K562 (cell line): ENCODE measurements at regions not wholly inside any gene's neighbourhood (a gene's known extent, or its start where the extent isn't known, plus 50 kb on each side); places are given as distances from the start of the nearest gene placed in this dataset.
A peak's percentile ranks its signal among the peaks of the same experiment; 100 is the strongest.

Experiments used
- ATAC-seq: fragments of 200-7000 bp; cut with Tn5 transposase; 3 replicates; pipeline ENCODE4 v1.9.1; 2020; ENCODE audit warnings: moderate library complexity
- BruUV-seq: library from RNA; stranded (reverse); fragments of 400-500 nt; replicated peaks from 2 replicates; lab custom pipeline; 2021; lab: Mats Ljungman, UMichigan
- CTCF ChIA-PET: fragments of 300-600 bp; formaldehyde crosslinking; extraction: SDS; loops from one replicate; lab custom pipeline; 2021; ENCODE audit warnings: low intra/inter-chr PET ratio; lab: Yijun Ruan, JAX
- POLR2A ChIA-PET: fragments of 300-600, 350-650 bp; sonication (Branson Sonifier 250); formaldehyde crosslinking; extraction: SDS; loops from one replicate; lab custom pipeline; 2021; ENCODE audit warnings: antibody characterized with exemption, inconsistent platforms; lab: Yijun Ruan, JAX
- DNase-seq, 4 experiments: peaks; one replicate each; pipeline versions ENCODE4 v3.0.0 to v3.0.0-alpha.2; 2011 to 2018; ENCODE audit warnings: low spot score in 3 of 4, mixed read lengths in 3 of 4; ENCODE audit errors: extremely low read depth in 1 of 4
- FAIRE-seq: peaks from 2 replicates; lab custom pipeline; 2011; peaks lifted over from hg19 to GRCh38; lab: Jason Lieb, UNC
- H2AFZ ChIP-seq: 2 replicates; pipeline ENCODE4 v1.6.0; 2011; ENCODE audit warnings: low read depth, low read length, control low read depth, inconsistent platforms
- H3K27ac ChIP-seq: fragments of 200-600 bp; 3 replicates; pipeline ENCODE4 v1.8.0; 2011; ENCODE audit warnings: low read depth, mild to moderate bottlenecking, control low read depth, inconsistent platforms, low read length, moderate library complexity, mixed read lengths; ENCODE audit errors: extremely low read depth
- H3K27me3 ChIP-seq, 2 experiments: fragments of 300-600 bp in 1 of 2; 2 replicates in 1 of 2; 3 replicates in 1 of 2; pipeline versions ENCODE4 v1.6.0 to v1.8.0; 2011; ENCODE audit warnings: inconsistent platforms in 2 of 2, low read length in 2 of 2, mild to moderate bottlenecking in 1 of 2, mixed read lengths in 1 of 2, moderate library complexity in 1 of 2; ENCODE audit not compliant: control insufficient read depth in 2 of 2, insufficient read depth in 2 of 2
- H3K36me3 ChIP-seq: fragments of 300-600 bp; 3 replicates; pipeline ENCODE4 v1.8.0; 2011; ENCODE audit warnings: mild to moderate bottlenecking, low read length, inconsistent platforms; ENCODE audit not compliant: control insufficient read depth, insufficient read depth
- H3K4me1 ChIP-seq, 2 experiments: fragments of 200-600 bp in 1 of 2; replicated peaks in 1 of 2; 2 replicates in 1 of 2; 3 replicates in 1 of 2; pipeline versions ENCODE4 v1.5.1 to v1.8.0; 2011; ENCODE audit warnings: inconsistent platforms in 2 of 2, low read length in 2 of 2, mild to moderate bottlenecking in 1 of 2, mixed read lengths in 1 of 2, moderate library complexity in 1 of 2; ENCODE audit not compliant: control insufficient read depth in 2 of 2, insufficient read depth in 2 of 2
- H3K4me2 ChIP-seq: 2 replicates; pipeline ENCODE4 v1.6.1; 2011; ENCODE audit warnings: low read length, control low read depth, inconsistent platforms, mixed read lengths; ENCODE audit not compliant: insufficient read depth
- H3K4me3 ChIP-seq: fragments of 200-600 bp; sonication (generic), shearing (Covaris generic); 2 replicates; pipeline ENCODE4 v1.5.1; 2016; ENCODE audit warnings: control low read depth, inconsistent platforms
- H3K79me2 ChIP-seq: fragments of 200-600 bp; 3 replicates; pipeline ENCODE4 v1.8.0; 2011; ENCODE audit warnings: low read length, inconsistent platforms; ENCODE audit not compliant: control insufficient read depth, insufficient read depth
- H3K9ac ChIP-seq, 2 experiments: 2 replicates each; pipeline versions ENCODE4 v1.6.0 to v1.6.1; 2011; ENCODE audit warnings: low read depth in 2 of 2, low read length in 2 of 2, control low read depth in 1 of 2, inconsistent platforms in 1 of 2, mild to moderate bottlenecking in 1 of 2, mixed read lengths in 1 of 2; ENCODE audit not compliant: insufficient read depth in 1 of 2
- H3K9me1 ChIP-seq: one replicate; pipeline ENCODE4 v1.6.0; 2011; ENCODE audit warnings: inconsistent platforms, mild to moderate bottlenecking, low read length, moderate library complexity; ENCODE audit not compliant: control insufficient read depth, insufficient read depth
- H3K9me3 ChIP-seq: replicated peaks from 2 replicates; pipeline ENCODE4 v1.5.1; 2011; ENCODE audit warnings: low read depth, low read length, inconsistent platforms; ENCODE audit not compliant: control insufficient read depth, insufficient read depth
- H4K20me1 ChIP-seq: replicated peaks from 2 replicates; pipeline ENCODE4 v1.6.1; 2011; ENCODE audit warnings: low read length, inconsistent platforms, mixed read lengths; ENCODE audit not compliant: control insufficient read depth, insufficient read depth
- CEBPG ChIP-seq, 3 experiments: fragments of 200-800 bp in 1 of 3; sonication (Bioruptor generic) in 1 of 3; sonication (generic) in 1 of 3; formaldehyde crosslinking in 1 of 3; IDR thresholded peaks in 2 of 3; conservative IDR thresholded peaks in 1 of 3; 2 replicates each; pipeline versions ENCODE4 v1.6.1 to v1.8.0; 2016 to 2022; ENCODE audit warnings: missing compliant biosample characterization in 2 of 3, missing genetic modification characterization in 2 of 3, mild to moderate bottlenecking in 1 of 3, missing genetic modification reagents in 1 of 3
- MLLT1 ChIP-seq, 2 experiments: fragments of 450-650 bp; IDR thresholded peaks; 2 replicates each; pipeline ENCODE4 v1.6.1; 2016
- RAD51 ChIP-seq: fragments of 450-650 bp; IDR thresholded peaks from 2 replicates; pipeline ENCODE4 v1.7.1; 2016; ENCODE audit warnings: low read depth, mild to moderate bottlenecking, borderline replicate concordance
- STAT5A ChIP-seq: IDR thresholded peaks from 2 replicates; pipeline ENCODE4 v1.6.1; 2012; ENCODE audit warnings: low read length, inconsistent platforms, borderline replicate concordance
- WGBS: fragments of 100-300 bp; shearing (Covaris generic); methylation state at CpG from one replicate; pipeline ENCODE4 v1.1.6; 2016; ENCODE audit warnings: low coverage, mixed read lengths; ENCODE audit not compliant: insufficient coverage; ENCODE audit errors: missing lambda C conversion rate; 5-methylcytosine and 5-hydroxymethylcytosine counted together
- in situ Hi-C: fragments of 300-500 bp; cut with MboI; formaldehyde crosslinking; loops from 4 replicates; pipeline ENCODE4 v1.15.0; 2018; ENCODE audit warnings: inconsistent platforms, mixed read lengths
- intact Hi-C: fragments of 100-400 bp; cut with micrococcal nuclease; formaldehyde crosslinking; loops from 2 replicates; pipeline ENCODE4 v1.14.2; 2022
- TF ChIP-seq, protein P1 (sequence below): fragments of 450-650 bp; formaldehyde crosslinking; IDR thresholded peaks from 2 replicates; pipeline ENCODE4 v1.4.0; 2020; ENCODE audit warnings: mild to moderate bottlenecking, mixed read lengths

- no peaks in the 10 kb centered on the region; a peak in 1 of 5 replicates for H3K27me3 ChIP-seq
- ATAC-seq (no peak), FAIRE-seq (no peak), DNase-seq (peak in 1 of 4 experiments; percentile 15)
- no peak overlapping the region for H2AFZ ChIP-seq
- H3K4me2 ChIP-seq: no peak overlapping the region
- no peaks in the 10 kb centered on the region for H3K9me1 ChIP-seq
- in situ Hi-C loops (no loop called here), intact Hi-C loops (no loop called here)
- TF ChIP-seq, protein P1, sequence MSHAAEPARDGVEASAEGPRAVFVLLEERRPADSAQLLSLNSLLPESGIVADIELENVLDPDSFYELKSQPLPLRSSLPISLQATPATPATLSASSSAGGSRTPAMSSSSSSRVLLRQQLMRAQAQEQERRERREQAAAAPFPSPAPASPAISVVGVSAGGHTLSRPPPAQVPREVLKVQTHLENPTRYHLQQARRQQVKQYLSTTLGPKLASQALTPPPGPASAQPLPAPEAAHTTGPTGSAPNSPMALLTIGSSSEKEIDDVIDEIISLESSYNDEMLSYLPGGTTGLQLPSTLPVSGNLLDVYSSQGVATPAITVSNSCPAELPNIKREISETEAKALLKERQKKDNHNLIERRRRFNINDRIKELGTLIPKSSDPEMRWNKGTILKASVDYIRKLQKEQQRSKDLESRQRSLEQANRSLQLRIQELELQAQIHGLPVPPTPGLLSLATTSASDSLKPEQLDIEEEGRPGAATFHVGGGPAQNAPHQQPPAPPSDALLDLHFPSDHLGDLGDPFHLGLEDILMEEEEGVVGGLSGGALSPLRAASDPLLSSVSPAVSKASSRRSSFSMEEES (CRISPR knock-in tag): peak; percentile 63; the same call in 1 of the 2 replicates
- TF ChIP-seq CEBPG (CRISPR knock-in tag; IDR thresholded peaks at IDR 0.05) (no peak), CEBPG (tag; conservative IDR thresholded peaks at IDR 0.05 in 1 of 2, IDR thresholded peaks at IDR 0.05 in 1 of 2) (peak in 1 of 2 experiments; percentile 59; a peak in 1 of 4 replicates), STAT5A (no peak), RAD51 (peak; percentile 47; the same call in 1 of the 2 replicates), MLLT1 (IDR thresholded peaks at IDR 0.05) (no peak)
- POLR2A ChIA-PET: no interaction called here
- no peaks in the 10 kb centered on the region for H3K9me3 ChIP-seq
- no peaks in the 10 kb centered on the region for H3K4me1 ChIP-seq
- no TSS peak for BruUV-seq
- H3K27ac ChIP-seq: no peak overlapping the region
- CTCF ChIA-PET: no interaction called here
- WGBS: 4% methylated on average over 3 of the region's 3 CpGs
- H3K36me3 ChIP-seq: no peaks in the 10 kb centered on the region
- H3K9ac ChIP-seq: no peak overlapping the region
- H3K79me2 ChIP-seq: no peaks in the 10 kb centered on the region
- H3K4me3 ChIP-seq: no peak overlapping the region
- H4K20me1 ChIP-seq: no peaks in the 10 kb centered on the region; the same call in 1 of the 2 replicates
Observed at GRCh38 chr7:3120513-3120912, 76.8 kb upstream of the CARD11 start.
